22Rv1 (cell line): ENCODE measurements at regions not wholly inside any gene's neighbourhood (a gene's known extent, or its start where the extent isn't known, plus 50 kb on each side); places are given as distances from the start of the nearest gene placed in this dataset.

ENCODE experiments used
- ZFX ChIP-seq: fragments of 450-650 bp; IDR thresholded peaks from 2 replicates; pipeline ENCODE4 v1.6.1; 2017; ENCODE audit warnings: antibody characterized with exemption, borderline replicate concordance
- TF ChIP-seq, protein P1 (sequence below): fragments of 450-650 bp; IDR thresholded peaks from 2 replicates; pipeline ENCODE4 v1.5.1; 2017; ENCODE audit warnings: mild to moderate bottlenecking

DNA sequence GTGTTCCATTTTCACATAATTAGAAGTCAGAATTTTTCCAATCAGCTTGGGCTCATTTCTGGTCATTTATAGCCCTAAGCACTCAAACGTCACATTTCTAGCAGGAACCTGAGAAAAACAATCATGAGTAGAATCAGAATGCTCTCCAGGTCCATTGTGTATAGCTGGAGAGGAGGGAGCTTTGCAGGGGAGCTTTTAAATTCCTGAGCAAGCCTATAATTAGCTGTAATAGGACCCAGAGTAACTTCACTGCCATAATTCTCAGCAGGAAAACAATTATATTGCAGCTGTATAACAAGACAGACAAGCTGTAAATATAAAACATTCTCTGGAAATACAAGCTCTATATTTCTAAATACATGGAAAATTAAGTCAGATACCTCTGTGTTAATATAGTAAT lies 637.6 kb upstream of the SGCD start:
- TF ChIP-seq, protein P1, sequence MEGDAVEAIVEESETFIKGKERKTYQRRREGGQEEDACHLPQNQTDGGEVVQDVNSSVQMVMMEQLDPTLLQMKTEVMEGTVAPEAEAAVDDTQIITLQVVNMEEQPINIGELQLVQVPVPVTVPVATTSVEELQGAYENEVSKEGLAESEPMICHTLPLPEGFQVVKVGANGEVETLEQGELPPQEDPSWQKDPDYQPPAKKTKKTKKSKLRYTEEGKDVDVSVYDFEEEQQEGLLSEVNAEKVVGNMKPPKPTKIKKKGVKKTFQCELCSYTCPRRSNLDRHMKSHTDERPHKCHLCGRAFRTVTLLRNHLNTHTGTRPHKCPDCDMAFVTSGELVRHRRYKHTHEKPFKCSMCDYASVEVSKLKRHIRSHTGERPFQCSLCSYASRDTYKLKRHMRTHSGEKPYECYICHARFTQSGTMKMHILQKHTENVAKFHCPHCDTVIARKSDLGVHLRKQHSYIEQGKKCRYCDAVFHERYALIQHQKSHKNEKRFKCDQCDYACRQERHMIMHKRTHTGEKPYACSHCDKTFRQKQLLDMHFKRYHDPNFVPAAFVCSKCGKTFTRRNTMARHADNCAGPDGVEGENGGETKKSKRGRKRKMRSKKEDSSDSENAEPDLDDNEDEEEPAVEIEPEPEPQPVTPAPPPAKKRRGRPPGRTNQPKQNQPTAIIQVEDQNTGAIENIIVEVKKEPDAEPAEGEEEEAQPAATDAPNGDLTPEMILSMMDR, result no peak
- no peak for TF ChIP-seq ZFX
